ENCODE measurements at regions not wholly inside any gene's neighbourhood (a gene's known extent, or its start where the extent isn't known, plus 50 kb on each side); places are given as distances from the start of the nearest gene placed in this dataset.

DNA sequence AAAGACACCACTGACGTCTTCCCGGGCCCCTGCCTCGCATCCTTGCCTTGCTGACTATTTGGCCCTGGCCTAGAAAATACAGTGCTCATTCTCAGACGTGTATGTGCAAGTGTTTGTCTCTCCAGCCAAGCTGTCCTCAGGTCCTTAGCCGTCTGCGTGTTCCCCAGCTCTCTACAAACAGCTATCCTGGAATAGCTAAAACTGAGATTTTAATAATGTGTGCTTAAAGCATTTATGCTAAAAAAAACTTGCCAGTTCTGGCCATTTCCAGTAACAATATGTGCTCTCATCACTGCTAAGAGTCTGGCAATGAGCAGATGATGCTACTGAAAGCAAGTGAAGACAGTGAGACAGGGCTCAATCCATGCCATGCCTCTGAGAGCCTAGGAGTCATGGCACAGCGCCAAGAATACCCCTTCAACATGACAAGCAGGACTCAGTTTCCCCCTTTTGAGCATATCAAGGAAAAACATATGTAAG lies 55.7 kb downstream of the IRF2BP2 start:
- H3K36me3 Mint-ChIP-seq = no peaks in the 10 kb centered on the region
- no peaks in the 10 kb centered on the region for H3K4me1 Mint-ChIP-seq
- no peak for ATAC-seq
- H3K27ac Mint-ChIP-seq = no peak overlapping the region
- no peak overlapping the region for H3K4me3 Mint-ChIP-seq
- H3K9me3 Mint-ChIP-seq = no peaks in the 10 kb centered on the region
- no peaks in the 10 kb centered on the region for H3K27me3 Mint-ChIP-seq

DNA sequence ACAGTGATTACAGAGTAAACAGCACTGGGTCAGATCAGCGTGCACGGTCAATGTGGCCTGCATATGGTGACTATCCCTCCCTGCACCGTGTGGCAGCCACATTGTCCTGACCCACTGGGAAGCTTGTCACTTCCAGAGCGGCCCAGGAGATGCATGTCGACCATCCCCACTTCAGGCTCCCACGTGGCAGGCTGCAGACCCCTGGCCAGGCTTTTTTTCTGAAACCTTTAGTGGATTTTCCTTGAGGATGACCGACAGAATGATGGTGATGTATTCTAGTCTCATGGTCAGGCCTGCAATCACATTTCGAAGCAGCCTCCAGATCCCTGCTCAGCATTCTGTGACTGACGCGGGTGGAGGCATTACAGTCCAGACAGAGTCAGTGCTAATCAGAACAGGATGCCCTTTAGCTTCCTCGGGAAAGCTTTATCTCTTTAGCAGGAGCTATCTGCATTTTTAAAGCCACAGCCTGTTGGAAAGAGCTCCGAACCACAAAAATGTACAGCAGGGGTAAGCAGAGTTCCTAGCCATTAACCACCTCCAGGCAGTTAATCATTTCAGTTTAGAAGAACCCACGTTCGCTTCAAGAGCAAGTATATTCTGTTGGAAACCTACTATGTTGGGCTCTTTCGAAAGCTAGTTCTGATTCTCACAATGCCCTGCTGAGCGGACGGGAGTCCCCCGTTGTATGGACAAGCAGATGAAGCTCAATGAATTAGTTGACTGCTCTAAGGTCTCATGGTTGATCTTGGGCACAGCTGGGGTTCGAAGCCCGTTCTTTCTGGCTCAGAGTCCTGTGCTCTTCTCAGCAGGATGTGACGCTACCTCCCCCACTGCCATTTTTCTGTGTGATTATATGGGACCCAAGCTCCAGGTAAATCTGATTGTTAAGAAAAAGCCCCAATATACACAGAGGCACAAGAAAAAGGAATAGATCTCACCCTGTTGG lies 56.5 kb downstream of the IRF2BP2 start:
- H3K36me3 Mint-ChIP-seq = no peaks in the 10 kb centered on the region
- ATAC-seq = no peak

DNA sequence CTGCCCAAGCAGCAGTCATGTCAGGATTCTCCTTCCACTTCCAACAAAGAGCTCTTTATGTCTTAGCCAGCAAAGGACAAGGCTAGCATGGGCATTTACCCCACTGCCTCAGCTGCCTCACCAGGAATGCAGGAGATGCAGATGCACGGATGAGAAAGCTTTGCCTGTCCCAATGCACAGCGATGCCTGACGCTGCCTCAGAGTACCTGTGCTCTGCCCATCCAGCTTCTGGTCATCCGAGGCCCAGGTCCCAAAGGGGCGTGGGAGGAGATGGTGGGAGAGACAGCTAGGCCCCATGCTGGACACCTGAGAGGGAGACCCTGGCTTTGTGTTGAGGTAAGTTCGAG lies 59.0 kb downstream of the IRF2BP2 start:
- Mint-ChIP-seq H3K4me1 (no peaks in the 10 kb centered on the region), H3K4me3 (no peak overlapping the region), H3K36me3 (no peaks in the 10 kb centered on the region), H3K27ac (no peak overlapping the region), H3K27me3 (no peaks in the 10 kb centered on the region), H3K9me3 (no peaks in the 10 kb centered on the region)
- ATAC-seq = no peak

More for the DNA sequence above, 56.5 kb downstream of the IRF2BP2 start:
- H3K27me3 Mint-ChIP-seq = no peaks in the 10 kb centered on the region
- no peaks in the 10 kb centered on the region for H3K4me1 Mint-ChIP-seq
- H3K27ac Mint-ChIP-seq = no peak overlapping the region
- H3K9me3 Mint-ChIP-seq = no peaks in the 10 kb centered on the region
- H3K4me3 Mint-ChIP-seq = no peak overlapping the region

- H3K36me3 Mint-ChIP-seq = no peaks in the 10 kb centered on the region
- H3K9me3 Mint-ChIP-seq = no peaks in the 10 kb centered on the region
- H3K27ac Mint-ChIP-seq = no peak overlapping the region
These were observed 59.5 kb downstream of the IRF2BP2 start for GRCh38 chr1:234550341-234551031.

GRCh38 chr1:234549447-234550021 lies 60.4 kb downstream of the IRF2BP2 start:
- Mint-ChIP-seq H3K27ac (no peak overlapping the region), H3K4me3 (no peak overlapping the region), H3K4me1 (no peaks in the 10 kb centered on the region), H3K27me3 (peaks cover 11% of the 10 kb centered on the region), H3K36me3 (no peaks in the 10 kb centered on the region), H3K9me3 (no peaks in the 10 kb centered on the region)
- ATAC-seq = no peak

More at GRCh38 chr1:234550341-234551031, 59.5 kb downstream of the IRF2BP2 start:
- peaks cover 5% of the 10 kb centered on the region for H3K27me3 Mint-ChIP-seq
- ATAC-seq = no peak
- H3K4me3 Mint-ChIP-seq = no peak overlapping the region
- no peaks in the 10 kb centered on the region for H3K4me1 Mint-ChIP-seq

DNA sequence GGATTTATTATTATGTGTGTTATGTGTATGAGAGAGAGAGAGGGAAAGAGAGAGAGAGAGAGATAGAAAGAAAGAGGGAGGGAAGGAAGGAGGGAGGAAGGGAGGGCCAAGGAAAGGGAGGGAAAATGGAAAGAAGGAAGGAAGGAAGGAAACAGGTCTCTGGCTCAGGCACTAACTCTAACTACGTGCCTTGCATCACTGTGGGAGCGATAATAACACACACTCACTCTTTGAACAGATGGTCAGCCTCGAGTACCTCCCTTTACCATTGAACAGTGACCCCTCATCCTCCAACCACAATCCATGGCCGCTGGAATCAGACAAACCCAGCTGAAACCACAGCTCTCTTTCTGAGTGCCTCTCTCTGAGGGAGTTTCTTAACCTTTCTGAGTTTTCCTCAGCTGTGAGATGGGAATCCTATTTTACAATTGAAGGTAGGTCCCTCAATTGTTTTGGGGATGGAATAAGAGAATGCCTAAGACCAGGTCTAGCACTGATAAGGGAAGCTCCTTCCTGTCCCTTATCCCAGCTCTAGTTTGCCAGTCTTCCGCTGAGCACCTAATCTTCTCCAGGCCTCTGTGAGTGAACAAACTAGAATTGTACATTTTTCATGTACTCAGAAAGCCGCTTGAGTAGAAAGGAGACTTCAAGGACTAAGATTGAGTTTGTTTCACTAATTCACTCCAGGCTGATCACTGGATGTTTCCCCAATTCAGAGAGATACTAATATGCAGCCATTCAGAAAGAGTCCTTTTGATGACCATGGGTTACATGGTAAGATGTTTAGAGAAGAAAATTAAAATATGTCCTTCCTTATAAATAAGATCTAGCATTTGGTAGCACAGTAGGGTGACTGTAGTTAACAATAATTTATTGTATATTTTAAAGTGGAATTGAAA lies 62.8 kb downstream of the IRF2BP2 start:
- Mint-ChIP-seq H3K36me3 (no peaks in the 10 kb centered on the region), H3K9me3 (no peaks in the 10 kb centered on the region)

DNA sequence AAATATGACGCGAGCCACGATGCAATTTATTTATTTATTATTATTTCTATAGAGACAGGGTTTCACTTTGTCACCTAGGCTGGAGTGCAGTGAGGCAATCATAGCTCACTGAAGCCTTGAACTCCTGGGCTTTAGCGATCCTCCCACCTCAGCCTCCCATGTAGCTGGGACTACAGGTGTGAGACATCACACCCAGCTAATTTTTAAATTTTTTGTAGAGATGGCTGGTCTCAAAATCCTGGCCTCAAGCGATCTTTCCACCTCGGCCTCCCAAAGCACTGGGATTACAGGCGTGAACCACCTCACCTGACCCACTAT lies 63.6 kb downstream of the IRF2BP2 start:
- no peaks in the 10 kb centered on the region for H3K9me3 Mint-ChIP-seq
- no peak for ATAC-seq
- peaks cover 11% of the 10 kb centered on the region for H3K27me3 Mint-ChIP-seq
- H3K4me3 Mint-ChIP-seq = no peak overlapping the region
- no peaks in the 10 kb centered on the region for H3K4me1 Mint-ChIP-seq
- H3K36me3 Mint-ChIP-seq = no peaks in the 10 kb centered on the region
- no peak overlapping the region for H3K27ac Mint-ChIP-seq

More for the DNA sequence above, 62.8 kb downstream of the IRF2BP2 start:
- Mint-ChIP-seq H3K4me1 (no peaks in the 10 kb centered on the region), H3K27me3 (peaks cover 11% of the 10 kb centered on the region), H3K27ac (no peak overlapping the region), H3K4me3 (no peak overlapping the region)
- no peak for ATAC-seq

DNA sequence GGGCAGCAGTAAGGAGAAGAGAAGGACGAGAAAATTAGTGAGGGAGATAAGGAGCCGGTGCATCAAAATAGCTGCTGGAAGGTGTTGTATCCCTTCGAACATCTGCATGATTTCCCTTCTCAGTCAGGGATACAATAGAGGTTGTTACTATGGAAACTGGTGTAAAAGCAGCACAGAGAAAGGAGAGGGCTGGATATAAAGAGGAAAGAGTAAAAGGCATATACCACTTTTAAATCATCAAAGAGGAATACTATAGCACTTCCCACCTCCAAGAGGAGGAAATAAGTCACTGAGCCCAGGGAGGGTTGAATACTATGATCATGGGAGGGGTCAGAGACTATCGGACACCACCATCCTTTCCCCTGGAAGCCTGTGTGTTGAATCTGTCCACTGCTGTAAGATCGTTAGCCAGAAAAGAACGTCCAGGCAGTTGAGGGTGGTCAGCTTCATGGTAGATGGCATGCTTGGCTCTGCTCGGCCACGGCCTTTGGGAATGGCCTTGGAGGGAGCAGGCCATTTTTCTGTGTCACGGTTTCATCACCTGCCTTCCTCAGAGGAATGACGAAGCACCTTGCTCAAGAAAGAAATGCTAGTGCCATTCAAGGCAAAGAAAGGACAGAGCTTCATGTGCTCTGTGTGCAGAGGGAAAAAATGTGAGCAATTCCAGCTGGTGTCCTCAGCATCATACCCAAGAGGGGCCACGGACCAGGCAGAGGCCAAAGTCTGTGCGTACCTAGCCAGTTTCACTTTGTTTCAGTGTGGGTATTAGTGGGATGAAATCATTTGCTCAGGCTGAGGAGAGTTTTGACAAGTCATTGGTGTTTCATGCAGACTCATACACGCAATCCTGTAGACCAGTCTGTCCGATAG lies 64.2 kb downstream of the IRF2BP2 start:
- Mint-ChIP-seq H3K27me3 (peaks cover 11% of the 10 kb centered on the region), H3K4me1 (no peaks in the 10 kb centered on the region), H3K9me3 (no peaks in the 10 kb centered on the region), H3K4me3 (no peak overlapping the region), H3K36me3 (no peaks in the 10 kb centered on the region), H3K27ac (no peak overlapping the region)
- no peak for ATAC-seq

DNA sequence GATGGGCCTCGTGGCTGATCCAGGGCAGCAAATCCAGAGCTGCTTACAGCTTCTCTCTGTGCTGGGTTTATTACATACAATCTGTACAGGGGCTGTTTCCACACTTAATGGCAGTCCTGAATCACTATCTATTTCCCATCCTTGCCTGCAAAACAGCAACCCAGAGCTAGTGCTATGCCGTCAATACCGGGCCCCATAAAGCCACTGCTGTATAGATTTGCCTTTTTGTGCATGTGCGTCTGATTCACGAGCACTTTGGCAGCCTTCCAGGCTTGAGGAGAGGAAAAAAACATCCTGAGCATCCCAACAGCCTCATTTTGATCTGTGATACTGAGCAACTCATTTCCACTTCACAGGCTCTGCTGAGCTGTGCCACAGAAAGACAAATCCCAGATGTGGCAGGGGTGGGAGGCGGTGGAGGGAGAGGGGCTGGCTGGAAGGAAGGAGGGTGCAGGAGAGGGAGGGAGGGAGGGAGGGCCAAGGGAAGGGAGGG lies 65.2 kb upstream of the TARBP1 start:
- Mint-ChIP-seq H3K4me3 (no peak overlapping the region), H3K27ac (no peak overlapping the region), H3K4me1 (peaks cover 12% of the 10 kb centered on the region), H3K27me3 (peaks cover 11% of the 10 kb centered on the region), H3K9me3 (no peaks in the 10 kb centered on the region), H3K36me3 (no peaks in the 10 kb centered on the region)
- ATAC-seq = no peak

- Mint-ChIP-seq H3K36me3 (no peaks in the 10 kb centered on the region), H3K9me3 (no peaks in the 10 kb centered on the region), H3K4me3 (no peak overlapping the region), H3K27me3 (peaks cover 11% of the 10 kb centered on the region), H3K4me1 (peaks cover 16% of the 10 kb centered on the region), H3K27ac (no peak overlapping the region)
- no peak for ATAC-seq
These were observed 64.6 kb upstream of the TARBP1 start for GRCh38 chr1:234543442-234544086.

DNA sequence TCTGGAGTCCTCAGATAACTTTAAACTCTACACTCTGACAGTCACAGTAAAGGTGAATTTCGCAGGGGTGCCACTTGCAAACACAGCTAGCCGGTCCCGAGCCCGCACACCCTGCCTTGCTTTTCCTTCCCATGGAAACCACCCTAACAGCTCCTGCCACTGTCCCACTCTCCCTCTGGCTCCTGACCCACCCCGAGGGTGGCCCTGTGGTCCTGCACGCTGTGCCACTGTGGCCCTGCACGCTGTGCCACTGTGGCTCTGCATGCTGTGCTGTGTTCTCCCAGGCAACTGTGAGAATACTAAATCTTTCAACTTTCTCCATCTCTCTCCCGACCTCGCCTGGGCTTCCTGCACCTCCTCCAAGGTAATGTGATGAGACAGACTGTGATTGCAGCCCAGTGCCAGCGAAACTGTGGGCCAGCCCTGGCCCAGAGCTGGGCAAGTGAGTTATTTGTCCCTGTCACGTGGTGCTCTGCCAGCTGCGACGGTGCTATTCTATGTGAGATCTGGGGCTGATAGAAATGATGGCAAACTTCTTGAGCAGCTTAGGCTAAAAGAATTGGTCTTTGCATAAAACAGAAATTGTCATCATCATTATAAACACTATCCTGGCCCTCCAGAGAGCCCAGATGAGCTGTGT lies 63.4 kb upstream of the TARBP1 start:
- Mint-ChIP-seq H3K4me3 (no peak overlapping the region), H3K4me1 (peaks cover 16% of the 10 kb centered on the region), H3K27me3 (peaks cover 11% of the 10 kb centered on the region), H3K36me3 (no peaks in the 10 kb centered on the region), H3K27ac (no peak overlapping the region), H3K9me3 (no peaks in the 10 kb centered on the region)
- no peak for ATAC-seq

GRCh38 chr1:234541286-234541975 lies 62.5 kb upstream of the TARBP1 start:
- no peak for ATAC-seq
- Mint-ChIP-seq H3K4me1 (peaks cover 16% of the 10 kb centered on the region), H3K27me3 (peaks cover 11% of the 10 kb centered on the region), H3K27ac (no peak overlapping the region), H3K4me3 (no peak overlapping the region), H3K36me3 (no peaks in the 10 kb centered on the region), H3K9me3 (no peaks in the 10 kb centered on the region)

GRCh38 chr1:234540404-234540762 lies 61.4 kb upstream of the TARBP1 start:
- peaks cover 16% of the 10 kb centered on the region for H3K4me1 Mint-ChIP-seq
- no peaks in the 10 kb centered on the region for H3K36me3 Mint-ChIP-seq
- no peak for ATAC-seq
- peaks cover 5% of the 10 kb centered on the region for H3K27me3 Mint-ChIP-seq
- H3K4me3 Mint-ChIP-seq = no peak overlapping the region
- H3K27ac Mint-ChIP-seq = no peak overlapping the region
- H3K9me3 Mint-ChIP-seq = no peaks in the 10 kb centered on the region
